ENCODE measurements at regions not wholly inside any gene's neighbourhood (a gene's known extent, or its start where the extent isn't known, plus 50 kb on each side); places are given as distances from the start of the nearest gene placed in this dataset.

GRCh38 chr3:61442696-61443095, 118.7 kb upstream of the PTPRG start:
- Histone ChIP-seq H3K36me3 (ENCODE audit: insufficient read depth) (no peaks in the 10 kb centered on the region), H3F3A (replicated peaks; ENCODE audit: low read depth) (no peaks in the 10 kb centered on the region), H2AFZ (no peak overlapping the region), H3K4me3 (no peak overlapping the region), H3K4me2 (no peak overlapping the region), H3K27me3 (ENCODE audit: insufficient read depth) (no peaks in the 10 kb centered on the region), H3K79me2 (replicated peaks; ENCODE audit: insufficient read depth) (no peaks in the 10 kb centered on the region), H3K4me1 (ENCODE audit: insufficient read depth) (no peaks in the 10 kb centered on the region), H4K20me1 (replicated peaks; ENCODE audit: insufficient read depth) (no peaks in the 10 kb centered on the region), H3K9me2 (ENCODE audit: insufficient read depth) (peaks cover 7% of the 10 kb centered on the region; the same call in 1 of the 2 replicates), H3K27ac (ENCODE audit: low read depth) (no peak overlapping the region)
- no peaks in the 10 kb centered on the region for H3K9me3 Mint-ChIP-seq
- no peaks in the 10 kb centered on the region for H3K4me1 Mint-ChIP-seq
- no peaks in the 10 kb centered on the region for H3K36me3 Mint-ChIP-seq (ENCODE audit: low read depth)
- H3K27ac Mint-ChIP-seq = no peak overlapping the region
- H3K27me3 Mint-ChIP-seq (ENCODE audit: insufficient read depth, low read depth, poor library complexity) = no peaks in the 10 kb centered on the region
- TF ChIP-seq STAT1 (IDR thresholded peaks at IDR 0.05; ENCODE audit: unreplicated experiment) (no peak), CREB1 (CRISPR knock-in tag; IDR thresholded peaks at IDR 0.05; ENCODE audit: low read depth) (no peak), EZH2phosphoT487 (IDR thresholded peaks at IDR 0.05; ENCODE audit: unreplicated experiment) (no peak), JUNB (IDR thresholded peaks at IDR 0.05; ENCODE audit: unreplicated experiment) (no peak), REST (IDR thresholded peaks at IDR 0.05; ENCODE audit: unreplicated experiment) (no peak), EZH2 (IDR thresholded peaks at IDR 0.05; ENCODE audit: low read depth, unreplicated experiment) (no peak), ZNF331 (CRISPR knock-in tag; IDR thresholded peaks at IDR 0.05; ENCODE audit: low read depth) (no peak)
- DNase-seq (ENCODE audit: low spot score) (no peak), ATAC-seq (no peak)
- H3K4me3 Mint-ChIP-seq = no peak overlapping the region

- Histone ChIP-seq H2AFZ (no peak overlapping the region), H4K20me1 (replicated peaks; ENCODE audit: insufficient read depth) (no peaks in the 10 kb centered on the region)
- H3K4me3 Mint-ChIP-seq = no peak overlapping the region
- TF ChIP-seq ZNF462 (CRISPR knock-in tag; IDR thresholded peaks at IDR 0.05) (no peak), CTCF (conservative IDR thresholded peaks at IDR 0.05; ENCODE audit: low read depth in 2 of 2) (no peak), EZH2phosphoT487 (IDR thresholded peaks at IDR 0.05; ENCODE audit: unreplicated experiment) (no peak), STAT1 (IDR thresholded peaks at IDR 0.05; ENCODE audit: unreplicated experiment) (no peak), POLR2AphosphoS5 (IDR thresholded peaks at IDR 0.05; ENCODE audit: low read depth) (no peak), EZH2 (IDR thresholded peaks at IDR 0.05; ENCODE audit: low read depth, unreplicated experiment) (no peak)
Observed at GRCh38 chr3:61443886-61444285, 117.5 kb upstream of the PTPRG start.

More at GRCh38 chr3:61443886-61444285, 117.5 kb upstream of the PTPRG start:
- ATAC-seq = no peak
- H3K36me3 ChIP-seq (ENCODE audit: insufficient read depth) = no peaks in the 10 kb centered on the region
- no peak for DNase-seq (ENCODE audit: low spot score)
- no peaks in the 10 kb centered on the region for H3K79me2 ChIP-seq (replicated peaks; ENCODE audit: insufficient read depth)
- peaks cover 7% of the 10 kb centered on the region; the same call in 1 of the 2 replicates for H3K9me2 ChIP-seq (ENCODE audit: insufficient read depth)
- Mint-ChIP-seq H3K4me1 (no peaks in the 10 kb centered on the region), H3K9me3 (no peaks in the 10 kb centered on the region), H3K36me3 (ENCODE audit: low read depth) (no peaks in the 10 kb centered on the region), H3K27ac (no peak overlapping the region), H3K27me3 (ENCODE audit: insufficient read depth, low read depth, poor library complexity) (no peaks in the 10 kb centered on the region)
- H3K4me1 ChIP-seq (ENCODE audit: insufficient read depth) = no peaks in the 10 kb centered on the region
- no peak overlapping the region for H3K27ac ChIP-seq (ENCODE audit: low read depth)
- no peak overlapping the region for H3K4me3 ChIP-seq
- H3F3A ChIP-seq (replicated peaks; ENCODE audit: low read depth) = no peaks in the 10 kb centered on the region
- no peak overlapping the region for H3K4me2 ChIP-seq
- no peaks in the 10 kb centered on the region for H3K27me3 ChIP-seq (ENCODE audit: insufficient read depth)
